AG04450 (cell line): ENCODE measurements at regions not wholly inside any gene's neighbourhood (a gene's known extent, or its start where the extent isn't known, plus 50 kb on each side); places are given as distances from the start of the nearest gene placed in this dataset.

Source experiments
- CTCF ChIA-PET: fragments of 300-600, 350-600 bp; formaldehyde crosslinking; extraction: SDS; loops from one replicate; lab custom pipeline; 2022; ENCODE audit warnings: antibody characterized with exemption, inconsistent platforms; lab: Charles Lee
- POLR2A ChIA-PET: fragments of 350-600 bp; formaldehyde crosslinking; extraction: SDS; loops from one replicate; lab custom pipeline; 2021; ENCODE audit warnings: antibody characterized with exemption, inconsistent platforms; lab: Yijun Ruan, JAX
- DNase-seq: peaks from one replicate; pipeline ENCODE4 v3.0.0-alpha.2; 2011; ENCODE audit warnings: low read depth, low spot score
- H3K27ac ChIP-seq: one replicate; pipeline ENCODE4 v1.5.1; 2012; ENCODE audit warnings: low read depth, low read length, control low read depth
- H3K27me3 ChIP-seq: one replicate; pipeline ENCODE4 v1.6.0; 2012; ENCODE audit warnings: low read length; ENCODE audit not compliant: control insufficient read depth, insufficient read depth
- H3K4me3 ChIP-seq: 2 replicates; pipeline ENCODE4 v1.5.1; 2011; ENCODE audit warnings: mild to moderate bottlenecking, low read depth, low read length, control low read depth
- H3K9me3 ChIP-seq: 2 replicates; pipeline ENCODE4 v1.5.1; 2012; ENCODE audit warnings: low read length; ENCODE audit not compliant: control insufficient read depth, insufficient read depth
- CTCF ChIP-seq: IDR thresholded peaks from 2 replicates; pipeline ENCODE4 v1.5.1; 2011; ENCODE audit warnings: low read depth, low read length, control low read depth, inconsistent platforms

- no peak for DNase-seq
- Histone ChIP-seq H3K27me3 (peaks cover 8% of the 10 kb centered on the region), H3K4me3 (no peak overlapping the region), H3K27ac (no peak overlapping the region), H3K9me3 (no peaks in the 10 kb centered on the region; the same call in 1 of the 2 replicates)
- no peak for TF ChIP-seq CTCF
- POLR2A ChIA-PET = no interaction called here
- CTCF ChIA-PET = no interaction called here
These were observed 228.9 kb downstream of the ACKR3 start for GRCh38 chr2:236798491-236798890.

- CTCF ChIA-PET = no interaction called here
- no peak for DNase-seq
- H3K4me3 ChIP-seq = no peak overlapping the region
- no peak overlapping the region for H3K27ac ChIP-seq
- H3K27me3 ChIP-seq = peaks cover 8% of the 10 kb centered on the region
- H3K9me3 ChIP-seq = no peaks in the 10 kb centered on the region; the same call in 1 of the 2 replicates
- no peak for TF ChIP-seq CTCF
- POLR2A ChIA-PET = no interaction called here
These were observed 229.9 kb downstream of the ACKR3 start for GRCh38 chr2:236799391-236800026.

- H3K27ac ChIP-seq = no peak overlapping the region
- H3K4me3 ChIP-seq = no peak overlapping the region
- no peaks in the 10 kb centered on the region for H3K9me3 ChIP-seq
- ChIA-PET POLR2A (no interaction called here), CTCF (no interaction called here)
- TF ChIP-seq CTCF = no peak
- peaks cover 8% of the 10 kb centered on the region for H3K27me3 ChIP-seq
- DNase-seq = no peak
These were observed 233.2 kb downstream of the ACKR3 start for GRCh38 chr2:236802862-236803261.

- ChIA-PET POLR2A (no interaction called here), CTCF (no interaction called here)
- DNase-seq = no peak
- H3K27me3 ChIP-seq = peaks cover 8% of the 10 kb centered on the region
- H3K4me3 ChIP-seq = no peak overlapping the region
- no peaks in the 10 kb centered on the region for H3K9me3 ChIP-seq
- no peak overlapping the region for H3K27ac ChIP-seq
- no peak for TF ChIP-seq CTCF
These were observed 234.0 kb downstream of the ACKR3 start for GRCh38 chr2:236803621-236804020.

- POLR2A ChIA-PET = no interaction called here
These were observed 236.3 kb downstream of the ACKR3 start for GRCh38 chr2:236805800-236806531.

More at GRCh38 chr2:236805800-236806531, 236.3 kb downstream of the ACKR3 start:
- H3K27me3 ChIP-seq = peaks cover 5% of the 10 kb centered on the region
- TF ChIP-seq CTCF = no peak
- H3K4me3 ChIP-seq = no peak overlapping the region
- CTCF ChIA-PET = no interaction called here
- H3K9me3 ChIP-seq = no peaks in the 10 kb centered on the region
- DNase-seq = no peak
- no peak overlapping the region for H3K27ac ChIP-seq
